ENCODE measurements at regions not wholly inside any gene's neighbourhood (a gene's known extent, or its start where the extent isn't known, plus 50 kb on each side); places are given as distances from the start of the nearest gene placed in this dataset.

- TF ChIP-seq HDAC2 (IDR thresholded peaks at IDR 0.05; ENCODE audit: borderline replicate concordance in 1 of 2, low read depth in 2 of 2, low read length in 2 of 2), result no peak
- no peak for TF ChIP-seq ZNF274 (IDR thresholded peaks at IDR 0.05; ENCODE audit: borderline replicate concordance, extremely low read depth, low read length)
- no peak for TF ChIP-seq TEAD4 (IDR thresholded peaks at IDR 0.05; ENCODE audit: low read depth, low read length)
- no peak for TF ChIP-seq BACH1 (IDR thresholded peaks at IDR 0.05; ENCODE audit: low read length)
- no peak for TF ChIP-seq CTBP2 (IDR thresholded peaks at IDR 0.05; ENCODE audit: borderline replicate concordance, insufficient read depth, insufficient read length, low read length)
- TF ChIP-seq SP2 (IDR thresholded peaks at IDR 0.05; ENCODE audit: low read length), result no peak
- TF ChIP-seq KDM5A (IDR thresholded peaks at IDR 0.05; ENCODE audit: low read length), result no peak
- no peak for TF ChIP-seq CHD1 (IDR thresholded peaks at IDR 0.05; ENCODE audit: low read depth, low read length)
- TF ChIP-seq SIN3A (conservative IDR thresholded peaks at IDR 0.05 in 1 of 2, IDR thresholded peaks at IDR 0.05 in 1 of 2; ENCODE audit: low read depth in 1 of 2, low read length in 2 of 2), result peak in 1 of 2 experiments; percentile 40; a peak in 1 of 4 replicates
- TF ChIP-seq BCL11A (IDR thresholded peaks at IDR 0.05; ENCODE audit: low read depth in 2 of 2, low read length in 2 of 2), result no peak
- 0 out of 2 replicates have a peak, but pooled peaks have one; percentile 40 for TF ChIP-seq YY1 (IDR thresholded peaks at IDR 0.05; ENCODE audit: low read depth, low read length)
- no peak for TF ChIP-seq JUN (IDR thresholded peaks at IDR 0.05; ENCODE audit: low read depth, low read length)
- peak; percentile 63; the same call in 1 of the 2 replicates for TF ChIP-seq ATF3 (IDR thresholded peaks at IDR 0.05; ENCODE audit: insufficient read depth, low read depth, low read length)
- no peak for TF ChIP-seq RBBP5 (IDR thresholded peaks at IDR 0.05; ENCODE audit: borderline replicate concordance, low read depth, low read length)
- no peak for TF ChIP-seq KDM4A (IDR thresholded peaks at IDR 0.05; ENCODE audit: low read depth, low read length, severe bottlenecking)
- no peak for TF ChIP-seq CBX5 (IDR thresholded peaks at IDR 0.05; ENCODE audit: low read depth, low read length)
- TF ChIP-seq TCF12 (IDR thresholded peaks at IDR 0.05; ENCODE audit: low read depth, low read length), result no peak
- TF ChIP-seq CTCF (IDR thresholded peaks at IDR 0.05; ENCODE audit: control extremely low read depth in 1 of 3, insufficient read depth in 1 of 3, low read depth in 1 of 3, low read length in 3 of 3), result peak; percentile 96 to 99 (median 98)
- TF ChIP-seq ASH2L (IDR thresholded peaks at IDR 0.05; ENCODE audit: low read length), result no peak
- no peak for TF ChIP-seq RFX5 (IDR thresholded peaks at IDR 0.05; ENCODE audit: borderline replicate concordance, low read depth, low read length)
- no peak for TF ChIP-seq PHF8 (conservative IDR thresholded peaks at IDR 0.05; ENCODE audit: low read depth, low read length)
- no peak for TF ChIP-seq RXRA (IDR thresholded peaks at IDR 0.05; ENCODE audit: insufficient read depth, low read depth, low read length)
These were observed 221.0 kb upstream of the CSF3R start (continued) for GRCh38 chr1:36703526-36704208.

Data from H1 (cell line).